Breast epithelium (tissue), 3 donors: ENCODE measurements at regions not wholly inside any gene's neighbourhood (a gene's known extent, or its start where the extent isn't known, plus 50 kb on each side); places are given as distances from the start of the nearest gene placed in this dataset.

Experiments used
- POLR2A ChIP-seq: fragments of 450-650 bp; IDR thresholded peaks from one replicate; pipeline ENCODE4 v1.6.1; 2016; ENCODE audit warnings: antibody characterized with exemption, mild to moderate bottlenecking, moderate library complexity
- POLR2AphosphoS5 ChIP-seq, 3 donors: sonication (generic); formaldehyde crosslinking; IDR thresholded peaks; one replicate each; pipeline ENCODE4 v1.6.1; 2017; ENCODE audit warnings: antibody characterized with exemption in 3 of 3
- TF ChIP-seq, protein P1 (sequence below), 3 donors: fragments of 450-650 bp; IDR thresholded peaks; one replicate each; pipeline ENCODE4 v1.5.1; 2016 to 2017; ENCODE audit warnings: antibody characterized with exemption in 3 of 3, mild to moderate bottlenecking in 3 of 3, moderate library complexity in 3 of 3

DNA sequence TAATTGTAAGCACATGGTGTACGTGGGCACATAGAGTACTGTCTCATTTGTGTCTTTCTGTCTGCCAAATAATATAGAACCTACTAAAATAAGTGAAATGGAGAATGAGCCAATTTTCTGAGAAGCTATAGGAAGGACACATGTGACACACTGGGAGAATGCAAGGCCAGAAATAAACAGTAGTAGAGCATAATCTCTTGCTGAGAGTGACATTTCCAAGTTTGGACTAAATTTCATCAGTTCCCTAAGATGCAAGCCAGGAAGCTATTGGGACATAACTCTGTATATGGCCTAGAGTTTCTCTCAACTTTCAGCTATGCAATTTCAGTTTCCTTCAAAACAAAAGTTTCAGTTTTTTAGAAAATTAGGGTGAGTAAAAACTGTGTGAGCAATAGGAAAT, 638.7 kb downstream of the PCDH18 start:
- TF ChIP-seq, protein P1, sequence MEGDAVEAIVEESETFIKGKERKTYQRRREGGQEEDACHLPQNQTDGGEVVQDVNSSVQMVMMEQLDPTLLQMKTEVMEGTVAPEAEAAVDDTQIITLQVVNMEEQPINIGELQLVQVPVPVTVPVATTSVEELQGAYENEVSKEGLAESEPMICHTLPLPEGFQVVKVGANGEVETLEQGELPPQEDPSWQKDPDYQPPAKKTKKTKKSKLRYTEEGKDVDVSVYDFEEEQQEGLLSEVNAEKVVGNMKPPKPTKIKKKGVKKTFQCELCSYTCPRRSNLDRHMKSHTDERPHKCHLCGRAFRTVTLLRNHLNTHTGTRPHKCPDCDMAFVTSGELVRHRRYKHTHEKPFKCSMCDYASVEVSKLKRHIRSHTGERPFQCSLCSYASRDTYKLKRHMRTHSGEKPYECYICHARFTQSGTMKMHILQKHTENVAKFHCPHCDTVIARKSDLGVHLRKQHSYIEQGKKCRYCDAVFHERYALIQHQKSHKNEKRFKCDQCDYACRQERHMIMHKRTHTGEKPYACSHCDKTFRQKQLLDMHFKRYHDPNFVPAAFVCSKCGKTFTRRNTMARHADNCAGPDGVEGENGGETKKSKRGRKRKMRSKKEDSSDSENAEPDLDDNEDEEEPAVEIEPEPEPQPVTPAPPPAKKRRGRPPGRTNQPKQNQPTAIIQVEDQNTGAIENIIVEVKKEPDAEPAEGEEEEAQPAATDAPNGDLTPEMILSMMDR (IDR thresholded peaks at IDR 0.05): no peak
- no peak for TF ChIP-seq POLR2A
- no peak for TF ChIP-seq POLR2AphosphoS5 (IDR thresholded peaks at IDR 0.05)
